ENCODE measurements at regions not wholly inside any gene's neighbourhood (a gene's known extent, or its start where the extent isn't known, plus 50 kb on each side); places are given as distances from the start of the nearest gene placed in this dataset.
"Not testable (repeated sequence)": the region's sequence is repeated elsewhere in the genome, so short reads cannot be mapped to it uniquely, and the experiment has no call there.

DNA sequence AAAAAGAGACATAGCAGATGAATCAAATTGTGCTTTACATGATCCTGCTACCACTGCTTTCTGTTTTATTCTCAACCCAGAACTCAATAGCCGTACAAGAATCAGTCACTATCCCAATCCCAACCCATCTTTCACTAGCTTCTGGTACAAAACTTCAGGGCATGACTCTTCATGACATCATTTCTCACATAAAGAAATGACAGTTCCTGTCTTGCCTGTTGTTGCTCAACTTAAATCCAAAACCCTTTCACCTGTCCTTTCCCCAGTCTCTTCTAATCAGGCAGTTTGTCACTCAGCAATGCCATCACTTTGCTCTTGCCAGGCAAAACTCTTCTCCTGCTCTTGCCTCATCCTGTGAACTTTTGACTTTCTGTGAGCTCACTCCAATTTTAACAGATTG is 962.8 kb downstream of the GALC start:
- DNase-seq: no peak

DNA sequence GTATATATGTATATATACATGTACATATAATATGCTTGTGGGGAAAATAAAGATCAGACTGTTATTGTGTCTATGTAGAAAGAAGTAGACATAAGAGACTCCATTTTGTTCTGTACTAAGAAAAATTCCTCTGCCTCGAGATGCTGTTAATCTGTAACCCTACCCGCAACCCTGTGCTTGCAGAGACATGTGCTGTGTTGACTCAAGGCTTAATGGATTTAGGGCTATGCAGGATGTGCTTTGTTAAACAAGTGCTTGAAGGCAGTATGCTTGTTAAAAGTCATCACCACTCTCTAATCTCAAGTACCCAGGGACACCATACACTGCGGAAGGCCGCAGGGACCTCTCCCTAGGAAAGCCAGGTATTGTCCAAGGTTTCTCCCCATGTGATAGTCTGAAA is 972.9 kb downstream of the GALC start:
- not testable (repeated sequence) for DNase-seq

DNA sequence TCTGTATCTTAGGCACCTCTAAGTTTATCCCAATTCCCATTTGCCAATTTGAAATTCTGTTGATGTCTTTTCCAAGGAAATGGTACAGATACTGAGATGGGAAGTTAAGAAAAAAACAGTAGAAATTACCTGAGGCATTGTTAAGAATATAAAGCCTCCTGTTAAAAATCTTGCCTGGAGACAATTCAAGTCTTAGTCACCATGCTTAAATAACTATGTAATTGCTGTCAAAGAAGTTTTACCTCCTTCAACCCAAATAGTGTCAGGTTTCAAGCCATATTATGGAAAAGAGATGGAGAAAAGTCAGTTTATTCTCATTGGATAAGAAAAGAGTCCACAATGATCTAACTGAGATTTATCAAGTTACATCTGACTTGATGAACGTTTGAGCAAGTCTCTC is 974.7 kb downstream of the GALC start:
- no peak for DNase-seq

DNA sequence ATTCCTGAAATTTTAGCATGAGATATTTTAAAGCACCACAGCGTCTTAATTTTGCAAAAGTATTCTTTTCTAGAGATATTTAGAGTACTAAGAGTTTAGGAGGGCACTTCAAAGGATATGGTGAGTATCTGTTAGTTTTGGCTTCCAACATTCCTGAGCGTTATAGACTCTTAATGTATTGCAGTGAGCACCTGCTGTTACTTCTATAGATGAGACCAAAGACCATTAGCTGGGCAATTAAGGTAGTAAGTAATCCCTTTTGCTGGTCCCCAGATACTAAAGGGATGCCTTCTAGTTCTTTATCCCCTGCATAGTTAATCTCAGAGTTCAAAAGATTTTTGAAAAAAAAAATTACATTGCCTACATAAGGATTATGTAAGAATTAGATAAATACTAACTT is 975.6 kb downstream of the GALC start:
- no peak for DNase-seq

DNA sequence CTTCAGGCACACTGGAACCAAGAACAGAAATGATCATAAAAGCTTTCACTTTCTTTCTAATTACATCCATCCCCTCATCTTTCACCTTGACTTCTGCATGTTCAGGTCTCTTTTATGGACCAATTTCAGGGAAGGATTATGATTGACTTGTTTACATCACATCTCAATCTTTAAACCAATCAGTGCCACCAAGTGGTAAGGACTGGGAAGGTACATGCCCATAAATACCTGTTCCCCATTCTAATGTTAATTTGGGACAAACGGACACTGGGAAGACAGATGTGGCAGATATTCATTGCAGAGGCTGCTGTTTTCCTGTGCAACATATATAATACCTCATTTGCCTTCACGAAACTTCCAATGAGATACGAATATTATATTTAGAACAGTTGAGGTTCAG is 978.1 kb downstream of the GALC start:
- DNase-seq: no peak

DNA sequence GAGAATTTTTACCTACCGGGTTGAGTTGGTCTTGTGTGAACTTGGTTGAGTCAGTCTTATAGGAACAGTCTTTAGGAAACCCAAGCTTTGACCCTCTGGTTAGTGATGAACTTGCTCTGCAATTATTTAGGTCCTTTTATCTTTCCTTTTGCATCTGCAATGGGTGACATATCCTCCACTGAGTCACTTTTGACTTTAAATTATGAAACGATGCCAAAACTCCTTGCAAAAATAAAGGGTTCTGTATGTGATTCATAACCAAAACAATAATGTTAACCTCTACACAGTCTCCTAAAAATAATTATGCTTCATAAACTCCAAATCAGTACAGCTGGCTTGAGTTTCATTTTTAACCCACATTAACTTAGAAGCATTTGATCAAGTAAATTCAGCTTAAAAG is 979.4 kb downstream of the GALC start:
- DNase-seq: no peak

DNA sequence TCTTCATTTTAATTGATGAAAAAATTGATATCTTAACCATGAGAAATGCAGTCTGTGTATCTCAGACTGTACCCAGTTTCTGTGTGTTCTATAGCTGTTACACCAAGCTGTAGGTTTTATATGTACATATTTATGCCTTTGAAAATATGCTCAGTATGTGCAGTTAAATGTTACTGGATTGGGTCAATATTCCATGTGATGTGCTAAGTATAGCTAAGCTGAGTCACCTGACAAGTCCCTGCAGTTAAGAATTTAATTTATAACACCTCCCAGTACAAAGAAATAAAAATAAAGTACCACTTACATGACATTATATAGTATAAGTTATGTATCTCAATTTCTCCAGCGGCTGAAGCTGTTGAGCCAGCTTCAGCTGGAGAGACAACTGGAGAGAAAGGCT is 984.0 kb downstream of the GALC start:
- no peak for DNase-seq

DNA sequence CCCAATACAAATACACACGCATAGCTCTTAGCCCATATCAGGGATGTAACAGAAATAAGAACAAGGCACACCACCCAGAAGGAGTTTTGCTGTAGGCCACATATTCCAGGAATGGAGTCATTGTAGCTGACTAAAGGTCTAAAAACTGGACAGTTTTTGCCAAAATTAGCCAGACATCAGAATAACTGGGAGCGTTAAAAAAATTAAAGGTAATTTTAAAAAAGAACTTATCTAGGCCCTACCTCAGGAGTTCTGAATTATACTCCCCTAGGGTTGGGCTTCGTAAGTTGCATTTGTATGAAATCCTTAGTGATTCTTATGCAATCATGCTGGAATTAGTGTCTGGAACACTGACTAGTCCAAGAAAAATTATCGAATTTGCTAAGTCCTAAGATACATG is 987.7 kb downstream of the GALC start:
- DNase-seq: no peak

DNA sequence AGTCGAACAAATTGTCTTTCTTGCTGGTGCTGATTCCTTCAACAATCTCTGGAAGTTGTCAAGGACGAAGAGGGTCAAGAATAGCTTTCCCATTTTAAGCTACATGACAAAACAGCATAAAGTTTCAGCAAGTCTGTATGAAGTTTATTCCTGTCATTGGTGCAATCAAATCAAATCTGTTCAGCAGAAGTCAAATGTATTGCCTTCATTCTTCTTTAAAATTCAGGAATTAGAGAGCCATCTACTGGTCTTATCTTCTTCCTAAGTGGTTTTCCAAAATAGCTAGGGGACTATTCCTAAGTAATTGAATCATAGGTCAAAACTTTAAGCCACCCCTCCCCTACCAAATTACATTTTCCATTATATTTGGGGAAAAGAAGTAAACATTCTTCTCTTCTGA is 990.2 kb downstream of the GALC start:
- DNase-seq: no peak

DNA sequence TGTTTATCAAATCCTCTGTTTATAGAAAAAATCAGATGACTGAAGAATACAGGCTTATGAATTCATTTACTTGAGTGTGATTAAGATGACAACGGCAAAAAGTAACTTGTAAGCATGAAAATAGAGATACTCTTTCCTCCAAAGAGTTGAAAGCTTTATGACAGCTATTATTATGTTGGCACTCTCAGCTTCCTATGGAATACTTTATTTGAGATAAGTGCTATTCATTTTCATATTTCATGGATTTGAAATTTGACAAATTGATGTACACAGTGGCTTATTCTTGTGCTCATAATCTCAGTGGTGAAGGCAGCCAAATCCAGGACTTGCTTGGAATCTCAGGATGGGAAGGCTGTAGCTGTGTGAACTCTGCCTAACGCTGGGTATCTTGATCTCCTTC is 991.6 kb downstream of the GALC start:
- no peak for DNase-seq

DNA sequence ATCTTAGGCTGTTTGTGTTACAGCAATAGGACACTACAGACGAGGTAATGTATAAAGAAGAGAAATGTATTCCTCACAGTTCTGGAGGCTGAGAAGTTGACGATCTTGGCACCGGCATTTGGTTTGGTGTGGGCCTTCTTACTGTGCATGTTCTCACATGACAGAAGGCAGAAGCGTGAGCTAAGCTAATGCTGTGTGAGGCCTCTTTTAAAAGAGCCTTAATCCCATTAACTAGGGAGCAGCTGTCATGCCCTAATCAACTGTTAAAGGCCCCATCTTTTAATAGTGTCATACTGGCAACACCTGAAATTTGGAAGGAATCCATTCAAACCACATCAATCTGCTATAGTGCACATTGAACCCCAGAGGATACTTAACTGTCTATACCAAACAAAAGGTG is 992.9 kb downstream of the GALC start:
- no peak for DNase-seq

DNA sequence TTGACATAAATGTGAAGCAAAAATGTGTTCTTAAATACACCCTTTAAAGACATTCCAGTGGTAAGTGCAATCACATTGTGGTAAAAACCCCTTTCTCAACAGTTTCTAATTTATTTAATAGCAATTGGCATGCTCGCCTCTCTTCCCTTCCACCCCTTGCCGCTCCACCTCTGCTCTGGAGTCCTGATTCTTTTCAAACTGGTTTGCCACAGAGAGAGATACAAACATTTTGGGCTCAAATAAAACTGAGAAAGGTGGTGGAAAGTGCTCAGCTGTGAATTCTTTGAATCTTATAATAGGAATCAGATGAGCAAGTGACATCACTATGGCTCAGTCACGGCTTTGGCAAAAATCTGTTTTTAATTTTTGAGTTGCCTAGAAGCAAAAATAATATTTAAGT is 993.9 kb downstream of the GALC start:
- DNase-seq: no peak

DNA sequence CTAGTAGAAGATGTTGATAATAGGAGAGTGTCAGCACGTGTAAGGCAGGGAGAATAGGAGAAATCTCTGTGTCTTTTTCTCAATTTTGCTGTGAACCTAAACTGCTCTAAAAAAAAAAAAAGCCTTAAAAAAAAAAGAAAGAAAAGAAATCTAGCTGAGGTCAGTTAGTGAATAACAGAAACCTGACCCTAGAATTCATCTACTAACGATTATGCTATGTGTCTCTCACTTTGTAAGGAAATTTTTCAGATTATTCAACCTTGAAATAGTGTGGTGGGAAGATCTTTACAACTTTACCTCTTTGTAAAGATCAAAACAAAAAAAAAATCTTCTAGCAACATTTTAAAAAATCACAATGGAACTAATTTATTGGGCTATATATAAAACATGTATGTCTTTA is 995.7 kb downstream of the GALC start:
- no peak for DNase-seq

DNA sequence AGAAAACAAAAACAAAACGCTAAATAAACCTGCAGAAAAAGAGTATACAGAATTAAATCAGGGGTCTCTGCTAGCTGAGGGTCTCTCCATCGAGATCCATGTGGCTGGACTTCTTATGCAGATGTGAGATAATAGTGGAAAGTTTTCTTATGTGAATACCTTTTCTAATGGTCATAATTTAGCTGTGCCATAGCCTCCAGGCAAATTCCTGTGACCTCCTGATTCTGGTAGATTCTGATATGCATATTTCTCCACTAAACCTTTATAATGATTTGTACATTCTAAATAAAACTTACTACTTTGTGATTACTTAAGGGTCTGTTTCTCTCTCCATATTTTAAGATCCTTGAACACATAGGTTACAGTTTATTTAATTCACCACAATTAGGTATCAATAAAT is 1002.6 kb downstream of the GALC start:
- DNase-seq: no peak

DNA sequence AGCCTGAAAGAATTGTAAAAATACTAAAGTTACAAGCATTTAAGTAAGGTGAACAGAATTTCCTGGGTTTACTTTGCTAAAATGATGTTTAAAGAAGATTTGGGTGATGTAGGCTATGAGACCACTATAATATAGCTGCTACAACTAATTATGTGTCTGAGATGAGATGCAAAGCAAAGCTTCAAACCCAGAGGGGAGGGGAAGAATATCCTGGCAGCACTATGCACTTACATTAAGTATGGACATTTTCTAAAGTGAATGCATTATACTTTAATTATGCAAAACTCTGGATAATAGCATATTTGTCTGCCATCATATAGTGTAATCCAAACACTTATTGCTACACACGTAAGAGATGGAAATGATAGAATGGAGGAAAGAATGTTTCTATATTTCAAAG is 1003.7 kb downstream of the GALC start:
- DNase-seq: no peak

DNA sequence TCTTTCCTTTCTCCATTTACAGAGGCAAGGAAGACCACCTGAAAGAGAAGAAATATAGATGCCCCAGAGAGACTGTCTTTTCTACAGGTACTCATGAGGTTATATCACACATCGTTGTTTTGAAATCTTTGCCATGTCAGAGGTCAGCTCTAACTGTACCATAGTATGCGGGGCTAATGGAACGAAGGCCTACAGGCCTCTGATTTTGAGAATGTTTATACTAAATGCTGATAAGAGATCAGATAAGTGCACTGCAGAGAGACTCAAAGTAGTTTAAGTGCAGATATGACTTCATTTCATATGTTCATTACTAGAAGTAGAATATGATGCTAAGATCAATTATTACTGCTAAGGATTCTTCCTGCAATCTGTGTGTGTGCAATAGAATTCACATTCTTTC is 1005.0 kb downstream of the GALC start:
- DNase-seq: no peak

DNA sequence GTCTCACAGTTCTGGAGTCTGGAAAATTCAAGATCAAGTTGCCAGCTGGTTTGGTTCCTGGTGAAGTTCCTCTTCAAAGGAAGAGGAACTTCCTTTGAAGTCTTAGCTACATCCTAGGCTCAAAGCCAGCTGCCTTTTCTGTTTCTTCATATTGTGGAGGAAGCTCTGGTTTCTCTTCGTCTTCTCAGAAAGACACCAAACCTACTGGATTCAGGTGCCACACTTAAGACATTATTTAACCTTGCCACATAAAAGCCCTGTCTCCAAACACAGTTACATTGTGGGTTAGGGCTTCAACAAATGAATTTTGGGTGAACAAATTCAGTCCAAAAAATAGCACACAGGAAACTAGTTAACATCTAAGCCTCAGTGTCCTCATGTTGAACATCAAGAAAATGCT is 1019.8 kb downstream of the GALC start:
- no peak for DNase-seq

DNA sequence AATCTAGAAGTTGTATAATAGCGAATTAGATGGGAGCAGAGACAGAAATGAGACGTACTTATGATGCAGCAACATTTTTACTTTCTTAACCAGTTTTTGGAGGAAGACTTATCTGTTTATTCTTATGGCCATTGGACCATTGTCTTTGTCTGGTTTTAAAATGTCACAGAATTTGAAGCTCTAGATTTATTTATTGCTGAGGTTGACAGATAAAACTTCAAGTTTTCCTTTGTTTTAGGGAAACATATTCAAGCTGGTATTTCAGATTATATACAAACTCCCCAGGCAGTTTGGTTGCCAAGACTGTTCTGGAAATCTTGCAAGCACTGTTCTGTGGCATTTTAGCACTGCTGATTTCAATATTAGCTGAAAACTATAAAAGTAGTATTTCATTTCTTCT is 1021.7 kb downstream of the GALC start:
- no peak for DNase-seq

DNA sequence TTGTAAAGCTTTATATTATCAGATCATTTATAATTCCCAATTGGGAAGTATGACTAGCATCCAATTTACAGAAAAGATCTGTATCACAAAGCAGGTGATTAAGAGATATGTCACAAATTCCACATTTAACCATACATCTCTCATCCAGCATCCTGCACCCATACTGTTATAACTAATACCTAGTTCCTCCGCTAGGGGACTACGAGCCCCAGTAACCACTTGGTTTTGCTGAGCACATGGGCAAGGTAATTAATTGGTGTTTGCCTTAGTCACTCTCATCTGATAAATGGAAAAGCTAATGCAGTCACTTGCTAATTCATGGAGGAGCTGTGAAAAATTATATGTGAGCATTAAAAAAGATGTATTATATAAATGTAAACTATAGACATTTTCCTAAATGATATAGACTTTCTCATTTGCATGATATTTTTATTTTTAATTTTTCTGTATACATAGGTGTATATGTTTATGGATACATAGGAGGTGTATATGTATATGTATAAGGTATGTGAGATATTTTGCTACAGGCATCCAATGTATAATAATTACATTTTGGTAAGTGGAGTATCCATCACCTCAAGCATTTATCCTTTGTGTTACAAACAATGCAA is 1031.8 kb downstream of the GALC start:
- no peak for DNase-seq

DNA sequence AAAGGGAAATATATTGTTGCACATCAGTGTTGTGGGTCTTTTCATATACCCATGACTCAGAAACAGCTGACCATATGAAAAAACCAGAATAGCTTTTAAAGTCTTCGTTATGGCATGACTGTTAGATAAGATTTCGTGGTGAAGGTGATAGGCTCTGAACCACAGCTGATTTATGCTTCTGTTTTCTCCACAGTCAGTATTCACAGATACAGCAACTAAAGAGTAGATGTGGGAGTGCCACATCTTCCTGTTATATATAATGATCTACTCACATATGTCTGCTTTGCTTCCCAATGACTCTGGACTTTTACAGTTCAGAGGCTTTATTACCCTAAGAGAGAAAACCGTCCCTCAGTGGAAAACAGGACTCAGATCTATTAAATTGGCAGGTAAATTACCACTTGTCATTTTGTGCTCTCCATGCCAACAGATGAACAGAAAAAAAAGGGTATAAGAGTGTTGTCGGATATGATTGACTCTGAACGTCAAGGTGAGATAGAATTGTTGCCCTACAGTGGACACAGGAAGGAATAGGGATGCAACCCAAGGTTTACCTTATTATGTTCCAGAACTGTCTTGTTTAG is 1037.1 kb downstream of the GALC start:
- DNase-seq: no peak

DNA sequence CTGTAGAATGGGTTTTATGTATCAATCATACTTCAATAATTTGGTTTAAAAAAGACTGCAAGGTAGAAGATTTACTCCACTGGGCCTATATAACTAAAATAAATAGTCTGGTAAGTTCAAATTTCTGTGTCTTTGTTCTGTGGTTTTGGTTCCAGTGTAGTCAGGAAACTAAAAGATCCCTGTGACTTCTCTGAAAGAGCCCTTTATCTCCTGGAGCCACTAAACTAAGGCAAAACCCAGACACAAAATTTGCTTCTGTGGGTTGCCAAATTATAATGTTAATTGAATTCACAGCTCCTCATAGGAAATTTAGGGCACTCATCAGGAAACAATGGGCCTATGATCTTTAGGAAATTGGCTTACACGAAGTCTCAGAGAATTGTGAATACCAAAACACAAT is 1038.4 kb downstream of the GALC start:
- DNase-seq: no peak

DNA sequence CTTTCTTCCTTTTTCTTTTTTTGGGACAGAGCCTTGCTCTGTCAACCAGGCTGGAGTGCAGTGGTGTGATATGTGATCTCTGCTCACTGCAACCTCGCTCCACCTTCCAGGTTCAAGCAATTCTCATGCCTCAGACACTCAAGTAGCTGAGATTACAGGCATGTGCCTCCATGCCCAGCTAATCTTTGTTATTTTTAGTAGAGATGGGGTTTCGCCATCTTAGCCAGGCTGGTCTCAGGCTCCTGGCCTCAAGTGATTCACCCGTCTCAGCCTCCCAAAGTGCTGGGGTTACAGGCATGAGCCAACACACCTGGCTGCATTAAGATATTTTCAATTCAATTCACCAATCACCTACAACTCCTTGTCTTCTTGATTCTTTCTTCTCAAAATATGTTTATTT is 1046.5 kb downstream of the GALC start:
- no peak for DNase-seq

DNA sequence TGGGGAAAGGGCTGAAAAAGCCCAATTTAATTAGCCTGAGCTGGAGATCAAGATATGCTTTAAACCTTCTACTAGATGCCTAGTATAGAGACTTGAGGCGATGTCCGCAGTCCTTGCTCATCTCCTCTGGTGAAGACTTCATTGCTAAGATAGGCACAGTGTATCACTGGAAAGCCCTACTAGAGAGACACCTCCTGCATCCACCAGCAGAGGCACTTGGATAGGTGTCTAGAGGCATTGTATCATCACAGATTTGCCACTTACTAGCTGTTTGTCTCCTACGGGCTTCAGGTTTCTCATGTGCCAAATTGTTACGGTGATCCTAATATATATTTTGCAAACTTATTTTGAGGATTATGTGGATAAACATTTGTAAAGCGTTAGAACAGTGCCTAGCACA is 1048.5 kb downstream of the GALC start:
- DNase-seq: no peak

DNA sequence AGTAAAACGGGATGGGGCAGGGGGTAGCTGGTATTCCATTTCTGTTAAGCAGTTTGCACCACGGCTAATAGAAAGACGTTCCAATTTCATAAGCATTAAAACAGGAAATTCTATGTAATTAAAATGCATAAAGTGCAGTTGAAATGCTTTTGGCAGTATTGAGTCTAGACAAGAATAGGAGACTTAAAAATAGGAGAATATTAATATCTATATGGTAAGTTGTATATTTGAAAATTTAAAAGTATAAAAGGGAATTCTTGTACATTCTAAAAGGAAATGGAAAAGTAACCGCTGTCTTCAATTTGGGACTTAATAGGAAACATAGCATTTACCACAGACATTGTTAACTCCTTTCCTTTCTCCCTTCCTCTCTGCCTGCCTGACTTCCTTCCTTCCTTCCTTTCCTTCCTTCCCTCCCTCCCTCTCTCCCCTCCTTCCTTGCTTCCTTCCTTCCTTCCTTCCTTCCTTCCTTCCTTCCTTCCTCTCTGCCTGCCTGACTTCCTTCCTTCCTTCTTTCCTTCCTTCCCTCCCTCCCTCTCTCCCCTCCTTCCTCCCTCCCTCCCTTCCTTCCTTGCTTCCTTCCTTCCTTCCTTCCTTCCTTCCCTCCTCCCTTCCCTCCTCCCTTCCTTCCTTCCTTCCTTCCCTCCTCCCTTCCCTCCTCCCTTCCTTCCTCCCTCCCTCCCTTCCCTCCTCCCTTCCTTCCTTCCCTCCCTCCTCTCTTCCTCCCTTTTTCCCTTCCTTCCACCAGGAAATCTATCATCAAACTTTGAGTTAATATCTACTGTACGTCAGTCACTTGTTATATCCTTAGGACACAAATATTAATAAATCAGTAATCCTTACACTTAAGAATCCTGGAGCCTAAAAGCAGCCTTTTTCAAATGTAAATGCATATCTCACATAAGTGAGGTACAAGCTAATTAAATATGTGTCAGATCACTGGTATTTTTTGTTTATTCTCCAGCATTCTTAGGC is 1049.3 kb downstream of the GALC start:
- no peak for DNase-seq
